ENCODE measurements at regions not wholly inside any gene's neighbourhood (a gene's known extent, or its start where the extent isn't known, plus 50 kb on each side); places are given as distances from the start of the nearest gene placed in this dataset.
A peak's percentile ranks its signal among the peaks of the same experiment; 100 is the strongest.
"Not testable (repeated sequence)": the region's sequence is repeated elsewhere in the genome, so short reads cannot be mapped to it uniquely, and the experiment has no call there.

- TF ChIP-seq, protein P1, sequence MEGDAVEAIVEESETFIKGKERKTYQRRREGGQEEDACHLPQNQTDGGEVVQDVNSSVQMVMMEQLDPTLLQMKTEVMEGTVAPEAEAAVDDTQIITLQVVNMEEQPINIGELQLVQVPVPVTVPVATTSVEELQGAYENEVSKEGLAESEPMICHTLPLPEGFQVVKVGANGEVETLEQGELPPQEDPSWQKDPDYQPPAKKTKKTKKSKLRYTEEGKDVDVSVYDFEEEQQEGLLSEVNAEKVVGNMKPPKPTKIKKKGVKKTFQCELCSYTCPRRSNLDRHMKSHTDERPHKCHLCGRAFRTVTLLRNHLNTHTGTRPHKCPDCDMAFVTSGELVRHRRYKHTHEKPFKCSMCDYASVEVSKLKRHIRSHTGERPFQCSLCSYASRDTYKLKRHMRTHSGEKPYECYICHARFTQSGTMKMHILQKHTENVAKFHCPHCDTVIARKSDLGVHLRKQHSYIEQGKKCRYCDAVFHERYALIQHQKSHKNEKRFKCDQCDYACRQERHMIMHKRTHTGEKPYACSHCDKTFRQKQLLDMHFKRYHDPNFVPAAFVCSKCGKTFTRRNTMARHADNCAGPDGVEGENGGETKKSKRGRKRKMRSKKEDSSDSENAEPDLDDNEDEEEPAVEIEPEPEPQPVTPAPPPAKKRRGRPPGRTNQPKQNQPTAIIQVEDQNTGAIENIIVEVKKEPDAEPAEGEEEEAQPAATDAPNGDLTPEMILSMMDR (IDR thresholded peaks at IDR 0.05; ENCODE audit: insufficient read depth, low read depth, low read length, missing control alignments), result no peak
Measured at GRCh38 chr1:239982762-239983161, 108.9 kb upstream of the FMN2 start.

DNA sequence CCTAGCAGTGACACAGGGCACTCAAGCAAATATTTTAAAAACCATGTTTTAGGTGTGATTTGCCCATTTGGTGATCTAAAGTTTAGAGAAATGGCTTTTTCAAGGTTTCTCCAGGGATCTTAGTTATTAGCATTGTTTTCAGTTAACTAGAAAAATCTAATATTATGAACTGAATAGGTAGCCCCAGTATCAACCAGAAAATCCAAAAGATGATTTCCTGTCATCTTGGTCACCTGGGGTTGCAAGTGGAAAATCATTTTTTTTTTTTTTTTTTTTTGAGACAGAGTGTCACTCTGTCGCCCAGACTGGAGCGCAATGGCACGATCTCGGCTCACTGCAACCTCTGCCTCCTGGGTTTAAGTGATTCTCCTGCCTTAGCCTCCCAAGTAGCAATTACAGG, 106.6 kb upstream of the FMN2 start:
- TF ChIP-seq, protein P1 (IDR thresholded peaks at IDR 0.05; ENCODE audit: insufficient read depth, low read depth, low read length, missing control alignments), result no peak
- DNase-seq (ENCODE audit: low read depth), result no peak
- no peak overlapping the region for H3K4me3 ChIP-seq (ENCODE audit: low read depth, low read length)

More at GRCh38 chr1:239982762-239983161, 108.9 kb upstream of the FMN2 start:
- H3K4me3 ChIP-seq (ENCODE audit: low read depth, low read length), result no peak overlapping the region
- DNase-seq (ENCODE audit: low read depth), result no peak

- TF ChIP-seq, protein P1 (IDR thresholded peaks at IDR 0.05; ENCODE audit: insufficient read depth, low read depth, low read length, missing control alignments), result peak; percentile 50
- no peak overlapping the region for H3K4me3 ChIP-seq (ENCODE audit: low read depth, low read length)
- peak; percentile 41 for DNase-seq (ENCODE audit: low read depth)
Measured at GRCh38 chr1:239987103-239987745, 104.5 kb upstream of the FMN2 start.

DNA sequence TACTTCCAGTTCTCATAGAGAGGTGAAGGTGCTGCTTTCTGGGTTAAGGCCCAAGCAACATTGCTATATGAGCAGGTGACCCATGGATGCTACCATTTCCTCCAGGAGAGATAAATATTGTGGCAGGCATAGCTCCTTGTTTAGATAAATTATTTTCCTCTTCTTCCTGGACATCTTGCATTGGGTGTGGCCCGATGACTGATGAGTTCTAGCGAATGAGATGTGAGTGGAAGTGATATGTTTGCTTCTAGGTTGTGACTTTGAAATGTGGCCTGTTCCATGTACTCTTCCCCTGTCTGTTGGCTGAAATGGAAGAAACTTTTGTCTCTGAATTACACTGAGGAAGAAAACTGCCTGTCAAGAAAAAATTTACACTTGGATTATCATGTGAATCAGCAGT, 101.7 kb upstream of the FMN2 start:
- no peak for DNase-seq (ENCODE audit: low read depth)
- no peak overlapping the region for H3K4me3 ChIP-seq (ENCODE audit: low read depth, low read length)
- TF ChIP-seq, protein P1 (IDR thresholded peaks at IDR 0.05; ENCODE audit: insufficient read depth, low read depth, low read length, missing control alignments), result no peak

DNA sequence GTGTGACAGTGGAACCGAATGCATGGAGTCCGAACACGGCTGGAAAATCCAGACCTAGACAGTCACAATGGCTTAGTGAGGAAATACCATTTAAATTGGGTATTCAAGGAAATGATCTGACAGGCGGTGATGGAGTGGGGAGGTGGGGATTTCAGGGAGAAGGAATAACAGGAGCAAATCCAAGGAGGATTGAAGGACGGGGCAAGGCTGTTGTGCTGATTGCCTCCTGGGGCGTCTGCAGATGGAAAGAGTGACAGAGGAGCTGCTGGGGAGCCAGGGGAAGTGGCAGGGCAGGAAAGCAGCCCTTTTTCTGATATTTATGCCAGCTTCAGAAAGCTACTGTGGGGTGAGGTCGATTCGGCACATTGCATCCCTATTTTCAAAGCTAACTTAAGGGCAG, 99.1 kb upstream of the FMN2 start:
- not testable (repeated sequence) for DNase-seq (ENCODE audit: low read depth); H3K4me3 ChIP-seq (ENCODE audit: low read depth, low read length)

GRCh38 chr1:239993366-239993765, 98.3 kb upstream of the FMN2 start:
- no peak overlapping the region for H3K4me3 ChIP-seq (ENCODE audit: low read depth, low read length)
- DNase-seq (ENCODE audit: low read depth), result no peak
- TF ChIP-seq, protein P1 (IDR thresholded peaks at IDR 0.05; ENCODE audit: insufficient read depth, low read depth, low read length, missing control alignments), result no peak

GRCh38 chr1:239995281-239995680, 96.4 kb upstream of the FMN2 start:
- TF ChIP-seq, protein P1 (IDR thresholded peaks at IDR 0.05; ENCODE audit: insufficient read depth, low read depth, low read length, missing control alignments), result no peak
- no peak overlapping the region for H3K4me3 ChIP-seq (ENCODE audit: low read depth, low read length)
- DNase-seq (ENCODE audit: low read depth), result no peak
